CD4-positive, alpha-beta T cell treated with Interleukin-4 for 1 hour (primary cell): ENCODE measurements at regions not wholly inside any gene's neighbourhood (a gene's known extent, or its start where the extent isn't known, plus 50 kb on each side); places are given as distances from the start of the nearest gene placed in this dataset.
"Not testable (repeated sequence)": the region's sequence is repeated elsewhere in the genome, so short reads cannot be mapped to it uniquely, and the experiment has no call there.

Experiments
- DNase-seq, 2 donors: peaks; one replicate each; pipeline ENCODE4 v3.0.0-alpha.2; 2020 to 2022

GRCh38 chr9:79489261-79490000 lies 82.3 kb upstream of the TLE4 start:
- DNase-seq: no peak

- DNase-seq: no peak
Measured at GRCh38 chr9:79490657-79491248, 81.0 kb upstream of the TLE4 start.

GRCh38 chr9:79492092-79493009 lies 79.4 kb upstream of the TLE4 start:
- DNase-seq: no peak

- DNase-seq: not testable (repeated sequence)
Measured at GRCh38 chr9:79500196-79500864, 71.4 kb upstream of the TLE4 start.

- no peak for DNase-seq
Measured at GRCh38 chr9:79501546-79501945, 70.2 kb upstream of the TLE4 start.

GRCh38 chr9:79507801-79508200 lies 64.0 kb upstream of the TLE4 start:
- DNase-seq: no peak

- DNase-seq: no peak
Measured at GRCh38 chr9:79512251-79512650, 59.5 kb upstream of the TLE4 start.
